Islet precursor cell (in vitro differentiated cells): ENCODE measurements at regions not wholly inside any gene's neighbourhood (a gene's known extent, or its start where the extent isn't known, plus 50 kb on each side); places are given as distances from the start of the nearest gene placed in this dataset.

Source experiments
- DNase-seq: peaks from one replicate; pipeline ENCODE4 v3.0.0-alpha.2; 2018

- no peak for DNase-seq
These were observed 280.6 kb downstream of the TTLL7 start for GRCh38 chr1:83718338-83718737.

GRCh38 chr1:83717785-83718184 is 281.1 kb downstream of the TTLL7 start:
- DNase-seq = no peak

GRCh38 chr1:83716641-83717040 is 282.3 kb downstream of the TTLL7 start:
- peak; percentile 77 for DNase-seq

- DNase-seq = no peak
These were observed 283.4 kb downstream of the TTLL7 start for GRCh38 chr1:83715550-83715949.

- DNase-seq = no peak
These were observed 289.3 kb downstream of the TTLL7 start for GRCh38 chr1:83709662-83710061.

- DNase-seq = no peak
These were observed 292.5 kb downstream of the TTLL7 start for GRCh38 chr1:83706354-83706938.

- DNase-seq = no peak
These were observed 293.8 kb downstream of the TTLL7 start for GRCh38 chr1:83705091-83705490.

GRCh38 chr1:83704350-83704749 is 294.6 kb downstream of the TTLL7 start:
- DNase-seq = no peak

- DNase-seq = no peak
These were observed 296.6 kb downstream of the TTLL7 start for GRCh38 chr1:83702356-83702755.

GRCh38 chr1:83701355-83701754 is 297.6 kb downstream of the TTLL7 start:
- DNase-seq = no peak

GRCh38 chr1:83698644-83699043 is 300.3 kb downstream of the TTLL7 start:
- no peak for DNase-seq

- DNase-seq = no peak
These were observed 301.0 kb downstream of the TTLL7 start for GRCh38 chr1:83697961-83698360.

- DNase-seq = no peak
These were observed 301.7 kb downstream of the TTLL7 start for GRCh38 chr1:83697220-83697619.

GRCh38 chr1:83694449-83694848 is 304.5 kb downstream of the TTLL7 start:
- peak; percentile 60 for DNase-seq

- peak; percentile 72 for DNase-seq
These were observed 305.4 kb downstream of the TTLL7 start for GRCh38 chr1:83693427-83694126.

GRCh38 chr1:83692524-83693381 is 306.2 kb downstream of the TTLL7 start:
- DNase-seq = peak; percentile 95

GRCh38 chr1:83691953-83692500 is 306.9 kb downstream of the TTLL7 start:
- DNase-seq = no peak

- DNase-seq = no peak
These were observed 308.7 kb downstream of the TTLL7 start for GRCh38 chr1:83689921-83690868.

- DNase-seq = no peak
These were observed 316.8 kb downstream of the TTLL7 start for GRCh38 chr1:83682132-83682531.

- DNase-seq = no peak
These were observed 322.8 kb downstream of the TTLL7 start for GRCh38 chr1:83676106-83676505.

- no peak for DNase-seq
These were observed 325.6 kb downstream of the TTLL7 start for GRCh38 chr1:83673312-83673711.

GRCh38 chr1:83671586-83671985 is 327.3 kb downstream of the TTLL7 start:
- no peak for DNase-seq
